Esophagus squamous epithelium (tissue), 5 donors: ENCODE measurements at regions not wholly inside any gene's neighbourhood (a gene's known extent, or its start where the extent isn't known, plus 50 kb on each side); places are given as distances from the start of the nearest gene placed in this dataset.

Experiments used
- DNase-seq: peaks from one replicate; lab custom pipeline; 2025; lab: John Stamatoyannopoulos, UW
- H3K27ac ChIP-seq, 4 donors: fragments of 200-600 bp; sonication (generic); one replicate each; pipeline ENCODE4 v1.5.1; 2016 to 2019; ENCODE audit warnings: mild to moderate bottlenecking in 1 of 4
- H3K27me3 ChIP-seq, 4 donors: fragments of 200-600 bp; sonication (generic); 1 replicate in 3 of 4; 2 replicates in 1 of 4; pipeline versions ENCODE4 v1.5.1 to v1.6.0; 2017 to 2021; ENCODE audit warnings: antibody characterized with exemption in 1 of 4
- H3K36me3 ChIP-seq, 3 donors: fragments of 200-600 bp; sonication (generic); one replicate each; pipeline ENCODE4 v1.5.1; 2016 to 2019
- H3K4me1 ChIP-seq, 3 donors: fragments of 200-600 bp; sonication (generic); one replicate each; pipeline ENCODE4 v1.5.1; 2017 to 2019
- H3K4me3 ChIP-seq, 4 donors: fragments of 200-600 bp; sonication (generic); 1 replicate in 3 of 4; 2 replicates in 1 of 4; pipeline ENCODE4 v1.5.1; 2016 to 2019; ENCODE audit warnings: mild to moderate bottlenecking in 2 of 4, moderate library complexity in 1 of 4
- H3K9me3 ChIP-seq, 3 donors: fragments of 200-600 bp; sonication (generic); one replicate each; pipeline ENCODE4 v1.5.1; 2016 to 2019
- POLR2A ChIP-seq, 4 donors: fragments of 450-650 bp; IDR thresholded peaks; one replicate each; pipeline ENCODE4 v1.6.1; 2017; ENCODE audit warnings: antibody characterized with exemption in 4 of 4, mild to moderate bottlenecking in 4 of 4, moderate library complexity in 3 of 4
- WGBS, 2 donors: methylation state at CpG; one replicate each; pipeline ENCODE4 v1.1.5; 2018; 5-methylcytosine and 5-hydroxymethylcytosine counted together
- intact Hi-C: fragments of 100-400 bp; cut with DNase I; formaldehyde crosslinking; loops from one replicate; pipeline ENCODE4 v1.15.0; 2022
- TF ChIP-seq, protein P1 (sequence below), 6 experiments: fragments of 450-650 bp in 4 of 6; fragments of 200-600 bp in 2 of 6; sonication (generic) in 2 of 6; IDR thresholded peaks; one replicate each; pipeline ENCODE4 v1.5.1; 2016 to 2019; ENCODE audit warnings: antibody characterized with exemption in 6 of 6, mild to moderate bottlenecking in 4 of 6, moderate library complexity in 4 of 6
- donor health status: DM: yes; HTN: yes; CAD: no.

- no peak overlapping the region for H3K4me3 ChIP-seq
- DNase-seq: no peak
- no peak overlapping the region for H3K27ac ChIP-seq
- no peaks in the 10 kb centered on the region for H3K9me3 ChIP-seq
- no peak for TF ChIP-seq POLR2A (IDR thresholded peaks at IDR 0.05)
- TF ChIP-seq, protein P1, sequence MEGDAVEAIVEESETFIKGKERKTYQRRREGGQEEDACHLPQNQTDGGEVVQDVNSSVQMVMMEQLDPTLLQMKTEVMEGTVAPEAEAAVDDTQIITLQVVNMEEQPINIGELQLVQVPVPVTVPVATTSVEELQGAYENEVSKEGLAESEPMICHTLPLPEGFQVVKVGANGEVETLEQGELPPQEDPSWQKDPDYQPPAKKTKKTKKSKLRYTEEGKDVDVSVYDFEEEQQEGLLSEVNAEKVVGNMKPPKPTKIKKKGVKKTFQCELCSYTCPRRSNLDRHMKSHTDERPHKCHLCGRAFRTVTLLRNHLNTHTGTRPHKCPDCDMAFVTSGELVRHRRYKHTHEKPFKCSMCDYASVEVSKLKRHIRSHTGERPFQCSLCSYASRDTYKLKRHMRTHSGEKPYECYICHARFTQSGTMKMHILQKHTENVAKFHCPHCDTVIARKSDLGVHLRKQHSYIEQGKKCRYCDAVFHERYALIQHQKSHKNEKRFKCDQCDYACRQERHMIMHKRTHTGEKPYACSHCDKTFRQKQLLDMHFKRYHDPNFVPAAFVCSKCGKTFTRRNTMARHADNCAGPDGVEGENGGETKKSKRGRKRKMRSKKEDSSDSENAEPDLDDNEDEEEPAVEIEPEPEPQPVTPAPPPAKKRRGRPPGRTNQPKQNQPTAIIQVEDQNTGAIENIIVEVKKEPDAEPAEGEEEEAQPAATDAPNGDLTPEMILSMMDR (IDR thresholded peaks at IDR 0.05): no peak
- no peaks in the 10 kb centered on the region for H3K36me3 ChIP-seq
- H3K27me3 ChIP-seq: peaks cover 0 to 25% (median 0%) of the 10 kb centered on the region in 4 donors
- WGBS, 2 donors: 66 to 76% methylated on average over 7 to 8 of the region's 8 CpGs
- intact Hi-C loops: no loop called here
- peaks cover 0 to 10% (median 0%) of the 10 kb centered on the region in 3 donors for H3K4me1 ChIP-seq
Observed at GRCh38 chr16:86848821-86849220, 270.5 kb downstream of the FOXL1 start.

GRCh38 chr16:86850670-86851069, 272.3 kb downstream of the FOXL1 start:
- Histone ChIP-seq H3K27ac (no peak overlapping the region), H3K4me3 (no peak overlapping the region), H3K36me3 (no peaks in the 10 kb centered on the region), H3K4me1 (no peaks in the 10 kb centered on the region), H3K9me3 (no peaks in the 10 kb centered on the region), H3K27me3 (peaks cover 0 to 25% (median 0%) of the 10 kb centered on the region in 4 donors)
- 51 to 78% methylated on average over 4 to 10 of the region's 12 CpGs for WGBS, 2 donors
- no peak for DNase-seq
- intact Hi-C loops: no loop called here
- TF ChIP-seq, protein P1 (IDR thresholded peaks at IDR 0.05): no peak
- no peak for TF ChIP-seq POLR2A (IDR thresholded peaks at IDR 0.05)

DNA sequence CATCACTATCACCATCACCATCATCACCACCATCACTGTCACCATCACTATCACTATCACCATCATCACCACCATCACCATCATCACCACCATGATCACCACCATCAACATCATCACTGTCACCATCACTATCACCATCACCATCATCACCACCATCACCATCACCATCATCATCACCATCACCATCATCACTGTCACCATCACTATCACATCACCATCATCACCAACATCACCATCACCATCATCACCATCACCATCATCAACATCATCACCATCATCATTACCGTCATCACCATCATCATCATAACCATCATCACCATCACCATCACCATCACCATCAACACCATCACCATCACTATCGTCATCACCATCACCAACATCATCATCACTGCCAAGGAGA, 273.8 kb downstream of the FOXL1 start:
- no peaks in the 10 kb centered on the region for H3K9me3 ChIP-seq
- H3K27me3 ChIP-seq: peaks cover 0 to 18% (median 0%) of the 10 kb centered on the region in 4 donors
- no peaks in the 10 kb centered on the region for H3K36me3 ChIP-seq
- H3K4me1 ChIP-seq: no peaks in the 10 kb centered on the region
- no peak for DNase-seq
- WGBS, 2 donors: 85 to 100% methylated on average over 2 of the region's 2 CpGs
- no peak overlapping the region for H3K27ac ChIP-seq
- no peak for TF ChIP-seq POLR2A (IDR thresholded peaks at IDR 0.05)
- TF ChIP-seq, protein P1 (IDR thresholded peaks at IDR 0.05): no peak
- intact Hi-C loops: no loop called here
- H3K4me3 ChIP-seq: no peak overlapping the region

GRCh38 chr16:86854058-86854621, 275.8 kb downstream of the FOXL1 start:
- Histone ChIP-seq H3K9me3 (no peaks in the 10 kb centered on the region), H3K4me3 (no peak overlapping the region), H3K27ac (no peak overlapping the region), H3K36me3 (no peaks in the 10 kb centered on the region), H3K4me1 (no peaks in the 10 kb centered on the region), H3K27me3 (peaks cover 0 to 5% (median 0%) of the 10 kb centered on the region in 4 donors)
- 52 to 69% methylated on average over 11 of the region's 11 CpGs for WGBS, 2 donors
- TF ChIP-seq POLR2A (IDR thresholded peaks at IDR 0.05): no peak
- TF ChIP-seq, protein P1 (IDR thresholded peaks at IDR 0.05): no peak
- DNase-seq: no peak
- intact Hi-C loops: no loop called here

GRCh38 chr16:86854626-86855294, 276.4 kb downstream of the FOXL1 start:
- TF ChIP-seq, protein P1 (IDR thresholded peaks at IDR 0.05): no peak
- no peak for TF ChIP-seq POLR2A (IDR thresholded peaks at IDR 0.05)
- Histone ChIP-seq H3K4me3 (no peak overlapping the region), H3K9me3 (no peaks in the 10 kb centered on the region), H3K27ac (no peak overlapping the region), H3K36me3 (no peaks in the 10 kb centered on the region), H3K27me3 (peaks cover 0 to 5% (median 0%) of the 10 kb centered on the region in 4 donors), H3K4me1 (no peaks in the 10 kb centered on the region)
- intact Hi-C loops: no loop called here
- DNase-seq: no peak
- 57 to 62% methylated on average over 7 of the region's 7 CpGs for WGBS, 2 donors
